ENCODE measurements at regions not wholly inside any gene's neighbourhood (a gene's known extent, or its start where the extent isn't known, plus 50 kb on each side); places are given as distances from the start of the nearest gene placed in this dataset.

GRCh38 chr2:204480676-204481075, 64.6 kb upstream of the PARD3B start:
- Histone ChIP-seq H3K36me3 (ENCODE audit: control insufficient read depth in 2 of 2, insufficient read depth in 2 of 2, low read length in 1 of 2) (no peaks in the 10 kb centered on the region), H3K27me3 (ENCODE audit: control insufficient read depth in 1 of 2, insufficient read depth in 2 of 2, low read length in 2 of 2) (no peaks in the 10 kb centered on the region), H3K27ac (ENCODE audit: low read depth in 2 of 2, low read length in 1 of 2) (no peak overlapping the region), H3K9me3 (ENCODE audit: control insufficient read depth in 2 of 2, insufficient read depth in 1 of 2, low read depth in 1 of 2, low read length in 1 of 2) (no peaks in the 10 kb centered on the region), H3K4me3 (ENCODE audit: low read depth in 1 of 2, low read length in 2 of 2) (no peak overlapping the region), H3K4me1 (ENCODE audit: control insufficient read depth in 2 of 2, insufficient read depth in 2 of 2, low read length in 1 of 2) (peaks cover 0 to 4% of the 10 kb centered on the region in 2 donors)

GRCh38 chr2:204483608-204484081, 61.6 kb upstream of the PARD3B start:
- no peak overlapping the region for H3K4me3 ChIP-seq (ENCODE audit: low read depth in 1 of 2, low read length in 2 of 2)
- no peaks in the 10 kb centered on the region for H3K27me3 ChIP-seq (ENCODE audit: control insufficient read depth in 1 of 2, insufficient read depth in 2 of 2, low read length in 2 of 2)
- H3K36me3 ChIP-seq (ENCODE audit: control insufficient read depth in 2 of 2, insufficient read depth in 2 of 2, low read length in 1 of 2) = no peaks in the 10 kb centered on the region
- H3K4me1 ChIP-seq (ENCODE audit: control insufficient read depth in 2 of 2, insufficient read depth in 2 of 2, low read length in 1 of 2) = peaks cover 0 to 2% of the 10 kb centered on the region in 2 donors
- H3K9me3 ChIP-seq (ENCODE audit: control insufficient read depth in 2 of 2, insufficient read depth in 1 of 2, low read depth in 1 of 2, low read length in 1 of 2) = no peaks in the 10 kb centered on the region
- WGBS, 2 donors = 43 to 47% methylated on average over 4 of the region's 4 CpGs
- H3K27ac ChIP-seq (ENCODE audit: low read depth in 2 of 2, low read length in 1 of 2) = no peak overlapping the region

- Histone ChIP-seq H3K27ac (ENCODE audit: low read depth in 2 of 2, low read length in 1 of 2) (no peak overlapping the region), H3K4me3 (ENCODE audit: low read depth in 1 of 2, low read length in 2 of 2) (no peak overlapping the region), H3K4me1 (ENCODE audit: control insufficient read depth in 2 of 2, insufficient read depth in 2 of 2, low read length in 1 of 2) (peaks cover 0 to 2% of the 10 kb centered on the region in 2 donors), H3K36me3 (ENCODE audit: control insufficient read depth in 2 of 2, insufficient read depth in 2 of 2, low read length in 1 of 2) (no peaks in the 10 kb centered on the region), H3K27me3 (ENCODE audit: control insufficient read depth in 1 of 2, insufficient read depth in 2 of 2, low read length in 2 of 2) (no peaks in the 10 kb centered on the region), H3K9me3 (ENCODE audit: control insufficient read depth in 2 of 2, insufficient read depth in 1 of 2, low read depth in 1 of 2, low read length in 1 of 2) (no peaks in the 10 kb centered on the region)
- WGBS, 2 donors = 88 to 91% methylated on average over 3 of the region's 3 CpGs
Observed at GRCh38 chr2:204486321-204486720, 59.0 kb upstream of the PARD3B start.

GRCh38 chr2:204486805-204487204, 58.5 kb upstream of the PARD3B start:
- Histone ChIP-seq H3K4me3 (ENCODE audit: low read depth in 1 of 2, low read length in 2 of 2) (no peak overlapping the region), H3K27me3 (ENCODE audit: control insufficient read depth in 1 of 2, insufficient read depth in 2 of 2, low read length in 2 of 2) (no peaks in the 10 kb centered on the region), H3K9me3 (ENCODE audit: control insufficient read depth in 2 of 2, insufficient read depth in 1 of 2, low read depth in 1 of 2, low read length in 1 of 2) (no peaks in the 10 kb centered on the region), H3K4me1 (ENCODE audit: control insufficient read depth in 2 of 2, insufficient read depth in 2 of 2, low read length in 1 of 2) (peaks cover 0 to 2% of the 10 kb centered on the region in 2 donors), H3K36me3 (ENCODE audit: control insufficient read depth in 2 of 2, insufficient read depth in 2 of 2, low read length in 1 of 2) (no peaks in the 10 kb centered on the region), H3K27ac (ENCODE audit: low read depth in 2 of 2, low read length in 1 of 2) (no peak overlapping the region)
- WGBS, 2 donors = 21 to 36% methylated on average over 2 of the region's 2 CpGs

DNA sequence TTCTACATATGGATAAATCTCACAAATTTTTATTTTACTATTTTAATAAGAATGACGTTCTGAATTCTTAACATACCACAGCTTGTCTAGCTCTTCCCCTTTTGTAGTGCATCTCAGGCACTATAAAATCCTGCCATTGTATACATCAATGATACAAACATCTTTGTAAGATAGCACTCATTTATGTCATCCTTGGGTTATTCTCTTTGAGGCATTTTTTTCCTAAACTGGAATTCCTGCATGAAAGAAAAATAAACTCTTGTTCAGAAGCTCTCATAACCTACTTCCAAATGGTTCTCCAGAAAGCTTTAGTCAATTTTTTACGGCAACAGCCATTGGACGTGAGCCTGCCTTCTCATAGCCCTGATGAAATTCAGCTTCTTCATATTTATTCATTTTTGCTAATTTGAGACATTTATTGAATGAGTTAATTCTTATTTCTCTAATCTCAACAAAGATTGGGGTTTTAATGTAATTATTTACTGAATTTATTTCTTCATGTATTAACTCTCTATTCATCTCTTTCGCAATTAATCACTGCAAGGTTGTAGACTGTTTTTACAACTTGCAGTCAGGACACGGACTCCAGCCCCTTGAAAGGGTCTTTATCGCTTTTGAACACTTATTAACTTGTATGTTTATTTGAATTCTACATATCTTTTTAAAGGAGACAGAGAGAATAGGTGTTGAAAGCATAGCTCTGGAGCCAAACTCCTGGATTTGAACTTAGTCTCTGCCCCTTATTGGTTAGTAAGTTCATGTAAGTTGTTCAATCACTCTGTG, 57.6 kb upstream of the PARD3B start:
- Histone ChIP-seq H3K36me3 (ENCODE audit: control insufficient read depth in 2 of 2, insufficient read depth in 2 of 2, low read length in 1 of 2) (no peaks in the 10 kb centered on the region), H3K4me3 (ENCODE audit: low read depth in 1 of 2, low read length in 2 of 2) (no peak overlapping the region), H3K9me3 (ENCODE audit: control insufficient read depth in 2 of 2, insufficient read depth in 1 of 2, low read depth in 1 of 2, low read length in 1 of 2) (no peaks in the 10 kb centered on the region), H3K27ac (ENCODE audit: low read depth in 2 of 2, low read length in 1 of 2) (no peak overlapping the region), H3K27me3 (ENCODE audit: control insufficient read depth in 1 of 2, insufficient read depth in 2 of 2, low read length in 2 of 2) (no peaks in the 10 kb centered on the region), H3K4me1 (ENCODE audit: control insufficient read depth in 2 of 2, insufficient read depth in 2 of 2, low read length in 1 of 2) (peaks cover 0 to 2% of the 10 kb centered on the region in 2 donors)
- WGBS, 2 donors = 70 to 78% methylated on average over 6 of the region's 6 CpGs

GRCh38 chr2:204491528-204491927, 53.7 kb upstream of the PARD3B start:
- H3K4me3 ChIP-seq (ENCODE audit: low read depth in 1 of 2, low read length in 2 of 2) = no peak overlapping the region
- H3K27me3 ChIP-seq (ENCODE audit: control insufficient read depth in 1 of 2, insufficient read depth in 2 of 2, low read length in 2 of 2) = no peaks in the 10 kb centered on the region
- H3K36me3 ChIP-seq (ENCODE audit: control insufficient read depth in 2 of 2, insufficient read depth in 2 of 2, low read length in 1 of 2) = no peaks in the 10 kb centered on the region
- H3K9me3 ChIP-seq (ENCODE audit: control insufficient read depth in 2 of 2, insufficient read depth in 1 of 2, low read depth in 1 of 2, low read length in 1 of 2) = no peaks in the 10 kb centered on the region
- no peaks in the 10 kb centered on the region for H3K4me1 ChIP-seq (ENCODE audit: control insufficient read depth in 2 of 2, insufficient read depth in 2 of 2, low read length in 1 of 2)
- H3K27ac ChIP-seq (ENCODE audit: low read depth in 2 of 2, low read length in 1 of 2) = no peak overlapping the region

- no peaks in the 10 kb centered on the region for H3K9me3 ChIP-seq (ENCODE audit: control insufficient read depth in 2 of 2, insufficient read depth in 1 of 2, low read depth in 1 of 2, low read length in 1 of 2)
- H3K27me3 ChIP-seq (ENCODE audit: control insufficient read depth in 1 of 2, insufficient read depth in 2 of 2, low read length in 2 of 2) = peaks cover 0 to 2% of the 10 kb centered on the region in 2 donors
- WGBS, 2 donors = 87 to 89% methylated on average over 2 of the region's 2 CpGs
- H3K4me1 ChIP-seq (ENCODE audit: control insufficient read depth in 2 of 2, insufficient read depth in 2 of 2, low read length in 1 of 2) = no peaks in the 10 kb centered on the region
- no peak overlapping the region for H3K27ac ChIP-seq (ENCODE audit: low read depth in 2 of 2, low read length in 1 of 2)
- no peaks in the 10 kb centered on the region for H3K36me3 ChIP-seq (ENCODE audit: control insufficient read depth in 2 of 2, insufficient read depth in 2 of 2, low read length in 1 of 2)
- no peak overlapping the region for H3K4me3 ChIP-seq (ENCODE audit: low read depth in 1 of 2, low read length in 2 of 2)
Observed at GRCh38 chr2:204492417-204492816, 52.9 kb upstream of the PARD3B start.

- H3K4me1 ChIP-seq (ENCODE audit: control insufficient read depth in 2 of 2, insufficient read depth in 2 of 2, low read length in 1 of 2) = no peaks in the 10 kb centered on the region
- 54 to 69% methylated on average over 3 of the region's 3 CpGs for WGBS, 2 donors
- peaks cover 0 to 2% of the 10 kb centered on the region in 2 donors for H3K27me3 ChIP-seq (ENCODE audit: control insufficient read depth in 1 of 2, insufficient read depth in 2 of 2, low read length in 2 of 2)
- no peak overlapping the region for H3K27ac ChIP-seq (ENCODE audit: low read depth in 2 of 2, low read length in 1 of 2)
- H3K36me3 ChIP-seq (ENCODE audit: control insufficient read depth in 2 of 2, insufficient read depth in 2 of 2, low read length in 1 of 2) = no peaks in the 10 kb centered on the region
- no peaks in the 10 kb centered on the region for H3K9me3 ChIP-seq (ENCODE audit: control insufficient read depth in 2 of 2, insufficient read depth in 1 of 2, low read depth in 1 of 2, low read length in 1 of 2)
- H3K4me3 ChIP-seq (ENCODE audit: low read depth in 1 of 2, low read length in 2 of 2) = no peak overlapping the region
Observed at GRCh38 chr2:204494681-204495080, 50.6 kb upstream of the PARD3B start.

GRCh38 chr2:204495381-204495780, 49.9 kb upstream of the PARD3B start:
- Histone ChIP-seq H3K27ac (ENCODE audit: low read depth in 2 of 2, low read length in 1 of 2) (no peak overlapping the region), H3K4me3 (ENCODE audit: low read depth in 1 of 2, low read length in 2 of 2) (no peak overlapping the region), H3K27me3 (ENCODE audit: control insufficient read depth in 1 of 2, insufficient read depth in 2 of 2, low read length in 2 of 2) (peaks cover 0 to 2% of the 10 kb centered on the region in 2 donors), H3K4me1 (ENCODE audit: control insufficient read depth in 2 of 2, insufficient read depth in 2 of 2, low read length in 1 of 2) (no peaks in the 10 kb centered on the region), H3K36me3 (ENCODE audit: control insufficient read depth in 2 of 2, insufficient read depth in 2 of 2, low read length in 1 of 2) (no peaks in the 10 kb centered on the region), H3K9me3 (ENCODE audit: control insufficient read depth in 2 of 2, insufficient read depth in 1 of 2, low read depth in 1 of 2, low read length in 1 of 2) (no peaks in the 10 kb centered on the region)

Data from esophagus (tissue), 2 donors.